GM18909 (cell line): ENCODE measurements at regions not wholly inside any gene's neighbourhood (a gene's known extent, or its start where the extent isn't known, plus 50 kb on each side); places are given as distances from the start of the nearest gene placed in this dataset.

Source experiments
- ATAC-seq: cut with Tn5 transposase; IDR thresholded peaks from one replicate; pipeline ENCODE4 v1.9.1; 2021; ENCODE audit warnings: mild to moderate bottlenecking; ENCODE audit not compliant: unreplicated experiment, poor library complexity

- no peak for ATAC-seq
Measured at GRCh38 chr15:69820819-69821218, 276.9 kb downstream of the TLE3 start.

GRCh38 chr15:69823223-69823907, 274.4 kb downstream of the TLE3 start:
- no peak for ATAC-seq

GRCh38 chr15:69824075-69824876, 273.4 kb downstream of the TLE3 start:
- no peak for ATAC-seq

GRCh38 chr15:69824877-69825406, 272.8 kb downstream of the TLE3 start:
- no peak for ATAC-seq

GRCh38 chr15:69825941-69826818, 271.5 kb downstream of the TLE3 start:
- no peak for ATAC-seq

DNA sequence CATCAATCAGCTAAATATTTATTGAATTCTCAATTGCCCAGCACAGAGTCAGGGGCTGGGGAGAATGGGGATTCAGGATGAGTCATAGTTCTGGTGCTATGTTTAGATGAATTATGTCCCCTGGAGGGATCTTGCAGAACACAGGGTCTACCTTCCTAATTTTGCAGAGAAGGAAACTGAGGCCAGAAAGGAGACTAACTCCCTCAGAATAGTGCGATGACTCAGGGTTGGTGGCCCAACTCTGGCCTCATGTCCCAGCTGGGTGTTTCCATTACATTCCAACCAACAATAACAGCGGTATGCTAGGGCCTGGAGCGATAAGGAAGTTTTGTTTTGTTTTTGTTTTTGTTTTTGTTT, 270.9 kb downstream of the TLE3 start:
- no peak for ATAC-seq

DNA sequence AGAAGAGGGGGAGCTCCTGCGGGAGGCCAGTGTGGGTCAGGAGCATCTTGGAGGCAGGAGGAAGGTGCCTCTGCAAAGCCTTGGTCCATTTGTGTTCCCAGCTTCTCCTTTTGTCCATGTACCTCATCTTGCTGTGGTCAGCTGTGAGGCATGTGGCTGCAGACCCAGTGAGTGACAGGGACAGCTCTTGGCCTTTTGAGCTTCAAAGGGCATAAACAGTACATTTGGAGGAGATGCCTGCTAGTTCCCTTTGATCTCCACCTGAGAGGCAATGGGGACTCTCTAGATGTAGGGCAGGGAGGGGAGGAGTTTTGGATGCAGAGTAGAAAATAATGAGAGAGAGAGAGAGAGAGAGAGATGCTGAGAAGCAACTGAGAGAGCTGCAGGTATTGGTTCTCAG, 270.0 kb downstream of the TLE3 start:
- ATAC-seq = no peak

- ATAC-seq = no peak
Measured at GRCh38 chr15:69828181-69828828, 269.4 kb downstream of the TLE3 start.

- no peak for ATAC-seq
Measured at GRCh38 chr15:69829974-69830373, 267.7 kb downstream of the TLE3 start.

GRCh38 chr15:69830430-69830829, 267.3 kb downstream of the TLE3 start:
- no peak for ATAC-seq

DNA sequence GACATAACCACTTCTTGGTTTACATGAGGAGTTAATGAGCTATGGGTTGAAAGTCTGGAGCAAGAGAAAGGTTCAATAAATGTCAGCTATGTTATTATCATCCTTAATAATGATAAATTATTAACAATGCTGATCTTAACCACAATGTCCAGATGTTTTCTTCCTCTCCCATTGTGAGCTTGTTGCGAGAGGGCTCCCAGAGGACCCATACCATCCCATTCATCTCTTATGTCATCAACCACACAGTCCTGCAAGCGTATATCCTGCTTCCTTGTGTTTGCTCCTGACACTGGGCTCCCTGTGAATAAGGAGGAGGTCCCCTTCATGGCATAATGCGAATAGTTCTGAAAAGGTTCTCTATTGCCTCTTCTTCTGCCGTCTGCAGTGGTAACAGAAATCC, 266.8 kb downstream of the TLE3 start:
- no peak for ATAC-seq

DNA sequence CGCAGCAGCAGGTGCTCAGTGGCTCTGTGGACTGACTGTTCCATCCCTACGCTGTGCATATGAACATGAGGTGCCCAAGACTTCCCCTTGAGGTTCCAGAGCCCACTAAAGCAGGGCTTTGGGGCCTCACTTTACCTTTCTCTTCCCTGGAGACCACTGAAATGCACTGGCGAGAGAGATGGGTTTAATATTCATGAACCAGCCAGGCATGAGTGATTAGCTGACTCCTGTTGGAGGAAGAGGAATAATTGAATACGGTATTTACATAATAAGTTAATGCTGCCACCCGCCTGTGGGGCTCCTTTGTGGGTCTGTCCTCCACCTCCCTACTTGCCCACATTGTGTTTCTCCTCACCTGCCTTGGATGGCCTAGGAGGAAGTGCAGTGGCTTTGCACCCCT, 263.4 kb downstream of the TLE3 start:
- no peak for ATAC-seq

- no peak for ATAC-seq
Measured at GRCh38 chr15:69834761-69835160, 263.0 kb downstream of the TLE3 start.

GRCh38 chr15:69836048-69836447, 261.7 kb downstream of the TLE3 start:
- no peak for ATAC-seq

GRCh38 chr15:69836526-69837230, 261.0 kb downstream of the TLE3 start:
- no peak for ATAC-seq

DNA sequence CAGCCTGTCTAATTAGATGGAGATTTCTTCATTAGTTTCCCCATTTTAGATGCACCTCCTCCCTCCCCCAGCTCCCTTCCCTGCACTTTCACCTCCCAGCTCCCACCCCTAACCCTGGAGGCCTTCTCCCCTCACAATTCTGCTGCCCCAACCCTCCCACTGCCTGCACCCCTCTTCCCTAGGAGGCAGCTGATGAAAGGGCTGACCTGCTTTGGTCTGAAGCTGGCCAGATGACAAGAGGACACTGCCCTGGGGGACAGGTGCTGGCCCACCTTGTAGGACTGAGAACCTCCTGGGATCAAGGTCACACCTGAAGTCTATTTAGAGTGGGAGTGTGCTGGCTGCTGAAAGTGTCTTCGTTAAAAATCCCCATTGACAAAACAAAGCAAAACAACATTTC, 259.4 kb downstream of the TLE3 start:
- no peak for ATAC-seq

DNA sequence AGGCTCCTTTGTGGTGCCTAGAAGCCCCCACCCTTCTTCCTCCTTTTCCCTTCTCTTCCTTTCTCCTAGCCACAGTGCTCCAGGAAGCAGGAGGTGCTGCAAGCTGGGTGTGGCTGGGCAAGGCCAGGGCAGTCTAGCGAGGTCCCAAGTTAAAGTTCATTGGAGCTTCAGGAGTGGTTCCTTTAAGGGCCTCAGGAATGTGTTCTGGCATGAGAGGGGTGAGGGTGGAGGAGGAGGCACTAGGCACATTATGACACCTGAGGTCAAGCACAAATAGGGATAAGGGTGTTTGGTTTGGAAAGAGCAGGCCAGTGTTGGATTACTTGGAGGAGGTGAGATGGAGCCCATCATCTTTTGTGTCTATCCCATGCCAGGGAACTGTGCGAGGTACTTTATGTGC, 258.7 kb downstream of the TLE3 start:
- no peak for ATAC-seq

GRCh38 chr15:69841113-69841828, 256.4 kb downstream of the TLE3 start:
- no peak for ATAC-seq

- ATAC-seq = no peak
Measured at GRCh38 chr15:69842851-69843250, 254.9 kb downstream of the TLE3 start.
